Activated T-cell treated with anti-CD3 and anti-CD28 coated beads for 1 hour (primary cell): ENCODE measurements at regions not wholly inside any gene's neighbourhood (a gene's known extent, or its start where the extent isn't known, plus 50 kb on each side); places are given as distances from the start of the nearest gene placed in this dataset.

ENCODE experiments used
- DNase-seq: peaks from one replicate; pipeline ENCODE4 v3.0.0-alpha.2; 2020; ENCODE audit warnings: low read depth

GRCh38 chr2:126579868-126580267 is 76.1 kb upstream of the GYPC start:
- DNase-seq = no peak

- DNase-seq = no peak
Observed at GRCh38 chr2:126586317-126586716, 69.6 kb upstream of the GYPC start.

GRCh38 chr2:126599062-126599461 is 56.9 kb upstream of the GYPC start:
- no peak for DNase-seq

- DNase-seq = no peak
Observed at GRCh38 chr2:126600742-126601141, 55.2 kb upstream of the GYPC start.

GRCh38 chr2:126602334-126602733 is 53.6 kb upstream of the GYPC start:
- DNase-seq = no peak
